ENCODE measurements at regions not wholly inside any gene's neighbourhood (a gene's known extent, or its start where the extent isn't known, plus 50 kb on each side); places are given as distances from the start of the nearest gene placed in this dataset.

GRCh38 chr16:63473725-63474124 is 1437.5 kb upstream of the CDH8 start:
- TF ChIP-seq CTCF (IDR thresholded peaks at IDR 0.05) = no peak

GRCh38 chr16:63467513-63467912 is 1431.3 kb upstream of the CDH8 start:
- TF ChIP-seq CTCF (IDR thresholded peaks at IDR 0.05) = no peak

GRCh38 chr16:63462316-63462715 is 1426.1 kb upstream of the CDH8 start:
- no peak for TF ChIP-seq CTCF (IDR thresholded peaks at IDR 0.05)

- peak; percentile 45 for TF ChIP-seq CTCF (IDR thresholded peaks at IDR 0.05)
Measured at GRCh38 chr16:63461248-63461841, 1425.1 kb upstream of the CDH8 start.

- no peak for TF ChIP-seq CTCF (IDR thresholded peaks at IDR 0.05)
Measured at GRCh38 chr16:63458846-63459245, 1422.6 kb upstream of the CDH8 start.

- TF ChIP-seq CTCF (IDR thresholded peaks at IDR 0.05) = no peak
Measured at GRCh38 chr16:63457869-63458268, 1421.6 kb upstream of the CDH8 start.

- TF ChIP-seq CTCF (IDR thresholded peaks at IDR 0.05) = no peak
Measured at GRCh38 chr16:63453261-63453660, 1417.0 kb upstream of the CDH8 start.

GRCh38 chr16:63447121-63447520 is 1410.9 kb upstream of the CDH8 start:
- TF ChIP-seq CTCF (IDR thresholded peaks at IDR 0.05) = no peak
